K562 (cell line): ENCODE measurements at regions not wholly inside any gene's neighbourhood (a gene's known extent, or its start where the extent isn't known, plus 50 kb on each side); places are given as distances from the start of the nearest gene placed in this dataset.

Experiments
- CBX2 ChIP-seq: fragments of 200-600 bp; sonication (generic); IDR thresholded peaks from one replicate; pipeline ENCODE4 v1.6.1; 2012; ENCODE audit warnings: mild to moderate bottlenecking, low read length, inconsistent platforms; ENCODE audit not compliant: insufficient read depth, poor library complexity, severe bottlenecking
- EGR1 ChIP-seq: fragments of 450-650 bp; conservative IDR thresholded peaks from 2 replicates; pipeline ENCODE4 v1.6.1; 2017; ENCODE audit warnings: mild to moderate bottlenecking
- FIP1L1 ChIP-seq: fragments of 200-400 bp; formaldehyde crosslinking; IDR thresholded peaks from 2 replicates; pipeline ENCODE4 v1.6.1; 2018; ENCODE audit warnings: mild to moderate bottlenecking, low read depth, low read length; ENCODE audit not compliant: poor library complexity, severe bottlenecking
- FOXM1 ChIP-seq, 2 experiments: fragments of 450-650 bp in 1 of 2; sonication (generic) in 1 of 2; formaldehyde crosslinking in 1 of 2; IDR thresholded peaks; 2 replicates each; pipeline versions ENCODE4 v1.6.1 to v1.9.0; 2017 to 2022; ENCODE audit warnings: low read depth in 2 of 2, mild to moderate bottlenecking in 2 of 2, missing genetic modification reagents in 1 of 2, moderate library complexity in 1 of 2
- GABPA ChIP-seq: fragments of 200-800 bp; sonication (Bioruptor generic); conservative IDR thresholded peaks from 2 replicates; pipeline ENCODE4 v1.6.1; 2016; ENCODE audit warnings: low read depth, missing genetic modification characterization, missing compliant biosample characterization
- HCFC1 ChIP-seq: IDR thresholded peaks from 2 replicates; pipeline ENCODE4 v1.6.1; 2012; ENCODE audit warnings: low read depth, low read length, improper control_type of control experiment
- HSF4 ChIP-seq: fragments of 250-450 bp; sonication (Bioruptor Pico); IDR thresholded peaks from 2 replicates; pipeline ENCODE4 v2.1.2; 2022; ENCODE audit warnings: mild to moderate bottlenecking, moderate library complexity, borderline replicate concordance
- KAT2B ChIP-seq: IDR thresholded peaks from one replicate; pipeline ENCODE4 v1.6.1; 2012; ENCODE audit warnings: low read depth, mild to moderate bottlenecking, control low read depth, inconsistent platforms, low read length, moderate library complexity
- KDM4B ChIP-seq, 2 experiments: fragments of 450-650 bp in 1 of 2; sonication (generic) in 1 of 2; IDR thresholded peaks; 2 replicates each; pipeline ENCODE4 v1.6.1; 2016 to 2017; ENCODE audit warnings: borderline replicate concordance in 2 of 2, antibody characterized with exemption in 1 of 2, low read depth in 1 of 2, mild to moderate bottlenecking in 1 of 2
- MAFF ChIP-seq: IDR thresholded peaks from 2 replicates; pipeline ENCODE4 v1.6.1; 2012; ENCODE audit warnings: low read length, improper control_type of control experiment
- MTF1 ChIP-seq: fragments of 250-450 bp; sonication (Bioruptor Pico); IDR thresholded peaks from 2 replicates; pipeline ENCODE4 v1.9.0; 2021; ENCODE audit warnings: moderate library complexity, mild to moderate bottlenecking, inconsistent platforms, borderline replicate concordance
- MYNN ChIP-seq, 2 experiments: sonication (generic); formaldehyde crosslinking in 1 of 2; IDR thresholded peaks; 2 replicates each; pipeline versions ENCODE4 v1.5.0 to v1.6.1; 2016 to 2020; ENCODE audit warnings: antibody characterized with exemption in 1 of 2, missing genetic modification reagents in 1 of 2
- NFIX ChIP-seq: fragments of 250-450 bp; sonication (Bioruptor Pico); IDR thresholded peaks from 2 replicates; pipeline ENCODE4 v1.4.0; 2020; ENCODE audit warnings: low read depth, mild to moderate bottlenecking, moderate library complexity
- NFRKB ChIP-seq: fragments of 450-650 bp; IDR thresholded peaks from 2 replicates; pipeline ENCODE4 v1.6.1; 2016; ENCODE audit warnings: low read depth
- NFXL1 ChIP-seq: fragments of 450-650 bp; formaldehyde crosslinking; IDR thresholded peaks from 2 replicates; pipeline ENCODE4 v1.4.0; 2021; ENCODE audit warnings: mild to moderate bottlenecking
- NFYB ChIP-seq: IDR thresholded peaks from 2 replicates; pipeline ENCODE4 v1.6.1; 2011; ENCODE audit warnings: mild to moderate bottlenecking, moderate library complexity; ENCODE audit not compliant: insufficient read length; ENCODE audit errors: extremely low read depth
- POLR3G ChIP-seq: IDR thresholded peaks from 2 replicates; pipeline ENCODE4 v1.6.1; 2011; ENCODE audit not compliant: insufficient read length, insufficient replicate concordance; ENCODE audit errors: extremely low read depth
- SNIP1 ChIP-seq: fragments of 450-650 bp; IDR thresholded peaks from 2 replicates; pipeline ENCODE4 v1.7.1; 2017; ENCODE audit warnings: low read depth, mild to moderate bottlenecking
- U2AF1 ChIP-seq: fragments of 200-400 bp; formaldehyde crosslinking; optimal IDR thresholded peaks from 2 replicates; pipeline ENCODE3; 2017; ENCODE audit warnings: mild to moderate bottlenecking, low read depth, low read length, moderate library complexity
- ZBTB17 ChIP-seq: fragments of 450-650 bp; formaldehyde crosslinking; IDR thresholded peaks from 2 replicates; pipeline ENCODE4 v1.4.0; 2020; ENCODE audit warnings: mild to moderate bottlenecking
- ZBTB49 ChIP-seq: sonication (generic); formaldehyde crosslinking; IDR thresholded peaks from 2 replicates; pipeline ENCODE4 v1.8.0; 2022; ENCODE audit warnings: missing genetic modification reagents, mild to moderate bottlenecking, borderline replicate concordance
- ZFP91 ChIP-seq: sonication (generic); formaldehyde crosslinking; IDR thresholded peaks from 2 replicates; pipeline ENCODE4 v1.8.0; 2022; ENCODE audit warnings: mild to moderate bottlenecking, missing genetic modification reagents
- ZNF586 ChIP-seq: fragments of 450-650 bp; formaldehyde crosslinking; conservative IDR thresholded peaks from 2 replicates; pipeline ENCODE4 v1.4.0; 2020; ENCODE audit warnings: mild to moderate bottlenecking, moderate library complexity
- ZNF764 ChIP-seq: fragments of 250-450 bp; sonication (Bioruptor Pico); IDR thresholded peaks from 2 replicates; pipeline ENCODE4 v1.4.0; 2020; ENCODE audit warnings: low read depth, mild to moderate bottlenecking, moderate library complexity
- TF ChIP-seq, protein P1 (sequence below): fragments of 250-450 bp; sonication (Bioruptor Pico); IDR thresholded peaks from 2 replicates; pipeline ENCODE4 v1.8.0; 2021; ENCODE audit warnings: moderate library complexity, mild to moderate bottlenecking, inconsistent platforms

DNA sequence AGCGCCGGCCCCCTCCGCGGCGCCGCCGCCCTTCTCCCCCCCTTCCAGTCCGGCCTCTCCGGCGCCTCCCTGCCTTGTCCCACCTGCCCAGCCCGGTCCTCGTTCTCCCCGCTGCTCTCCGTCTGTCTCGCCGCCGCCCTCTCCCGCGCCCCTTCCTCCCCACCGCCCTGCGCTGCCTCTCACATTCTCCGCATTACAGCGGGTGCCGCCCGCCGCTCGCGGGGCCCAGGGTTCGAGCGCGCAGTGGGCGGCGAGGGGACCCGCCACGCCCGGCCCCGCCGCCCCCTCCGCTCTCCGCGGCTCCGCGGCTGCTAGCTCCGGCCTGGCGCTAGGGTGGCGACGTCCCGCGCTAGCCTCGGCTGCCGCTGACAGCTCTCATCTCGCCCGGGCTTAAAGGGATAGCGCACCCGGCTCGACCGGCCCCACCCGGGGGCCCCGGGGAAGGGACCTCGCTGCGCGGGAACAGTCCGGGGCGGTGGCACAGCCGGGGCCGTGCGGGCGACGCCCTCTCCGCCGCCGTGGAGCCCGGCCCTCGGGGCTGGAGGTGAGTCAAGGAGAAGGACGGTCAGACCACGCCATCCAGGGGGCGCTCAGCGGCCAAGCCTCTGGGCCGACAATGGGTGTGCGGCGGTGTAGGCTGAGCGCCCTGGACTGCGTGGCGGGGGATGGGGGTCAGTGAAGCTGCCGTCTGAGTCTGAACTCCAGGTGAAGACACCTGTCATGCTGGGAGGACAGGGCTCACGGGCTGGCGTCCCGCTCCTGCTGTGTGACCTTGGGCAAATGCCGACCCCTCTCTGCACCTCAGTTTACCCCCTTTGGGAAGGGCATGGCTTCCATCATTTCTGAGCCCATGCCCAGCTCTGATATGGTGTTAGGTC is 187.4 kb upstream of the LINGO1 start (continued):
- no peak for TF ChIP-seq MYNN (IDR thresholded peaks at IDR 0.05)
- TF ChIP-seq MYNN (CRISPR knock-in tag; IDR thresholded peaks at IDR 0.05) = no peak
- no peak for TF ChIP-seq KAT2B
- TF ChIP-seq CBX2 = no peak
- TF ChIP-seq NFYB = no peak
- TF ChIP-seq HCFC1 = no peak
- TF ChIP-seq GABPA (tag) = no peak
- TF ChIP-seq KDM4B (IDR thresholded peaks at IDR 0.05; ENCODE audit: borderline replicate concordance in 2 of 2, low read depth in 1 of 2) = no peak
- TF ChIP-seq POLR3G = no peak
- no peak for TF ChIP-seq U2AF1
- TF ChIP-seq MAFF = no peak
- TF ChIP-seq HSF4 (CRISPR knock-in tag) = no peak
- no peak for TF ChIP-seq NFIX (CRISPR knock-in tag)
- TF ChIP-seq FIP1L1 = peak; percentile 49
- TF ChIP-seq, protein P1, sequence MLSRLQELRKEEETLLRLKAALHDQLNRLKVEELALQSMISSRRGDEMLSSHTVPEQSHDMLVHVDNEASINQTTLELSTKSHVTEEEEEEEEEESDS (CRISPR knock-in tag) = no peak
- TF ChIP-seq ZFP91 = peak; percentile 72
- no peak for TF ChIP-seq ZNF586
- TF ChIP-seq MTF1 (CRISPR knock-in tag) = no peak
- TF ChIP-seq ZBTB17 = no peak
- no peak for TF ChIP-seq ZBTB49 (CRISPR knock-in tag)
- no peak for TF ChIP-seq FOXM1 (IDR thresholded peaks at IDR 0.05; ENCODE audit: low read depth)
- TF ChIP-seq FOXM1 (CRISPR knock-in tag; IDR thresholded peaks at IDR 0.05; ENCODE audit: low read depth) = no peak
- TF ChIP-seq NFXL1 (CRISPR knock-in tag) = no peak
- no peak for TF ChIP-seq NFRKB
- TF ChIP-seq ZNF764 (CRISPR knock-in tag) = no peak
- TF ChIP-seq SNIP1 = no peak
- no peak for TF ChIP-seq EGR1
